Cardiac septum (tissue), 1 donor: ENCODE measurements at regions not wholly inside any gene's neighbourhood (a gene's known extent, or its start where the extent isn't known, plus 50 kb on each side); places are given as distances from the start of the nearest gene placed in this dataset.
"Not testable (repeated sequence)": the region's sequence is repeated elsewhere in the genome, so short reads cannot be mapped to it uniquely, and the experiment has no call there.

ENCODE experiments used
- DNase-seq: peaks from one replicate; pipeline ENCODE4 v3.0.0-alpha.2; 2020; ENCODE audit warnings: low spot score
- intact Hi-C: fragments of 100-400 bp; cut with DNase I; formaldehyde crosslinking; loops from one replicate; pipeline ENCODE4 v1.14.0; 2022
- donor health status: DM: no; HTN: no; CAD: no.

GRCh38 chr22:48497743-48498520 is 1329.7 kb downstream of the BRD1 start:
- intact Hi-C loops, DNase-seq: not testable (repeated sequence)

DNA sequence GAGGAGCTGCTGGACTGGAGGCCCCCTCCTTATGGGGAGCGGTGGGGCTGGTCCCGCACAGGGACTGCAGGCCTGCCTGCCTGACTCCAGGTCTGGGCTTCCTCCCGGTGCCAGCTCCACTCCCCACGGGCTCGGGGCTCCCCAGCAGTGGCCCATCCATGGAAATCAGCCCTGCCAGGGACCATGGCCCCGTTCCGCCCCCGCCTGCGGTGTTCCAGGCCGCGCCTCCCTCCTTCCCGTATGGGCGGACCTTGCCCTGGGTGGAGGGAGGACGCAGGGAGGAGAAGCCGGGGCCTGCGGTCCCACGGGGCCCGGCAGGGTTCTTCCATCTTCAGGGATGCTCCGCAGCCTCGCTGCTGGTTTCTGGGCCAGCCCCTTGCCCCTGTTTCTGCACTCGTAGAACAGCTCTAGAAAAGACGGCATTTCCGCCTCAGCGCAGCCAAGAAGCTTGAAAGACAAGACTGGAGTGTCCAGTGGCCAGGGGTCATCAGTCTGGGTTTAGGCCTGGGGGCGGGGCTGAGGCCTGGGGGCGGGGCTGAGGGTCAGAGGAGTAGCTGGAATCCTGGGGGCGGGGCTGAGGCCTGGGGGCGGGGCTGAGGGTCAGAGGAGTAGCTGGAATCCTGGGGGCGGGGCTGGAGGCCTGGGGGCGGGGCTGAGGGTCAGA is 1330.6 kb downstream of the BRD1 start:
- intact Hi-C loops, result no loop called here
- DNase-seq, result no peak

GRCh38 chr22:48496226-48496845 is 1331.3 kb downstream of the BRD1 start:
- DNase-seq, result no peak

GRCh38 chr22:48495751-48496080 is 1332.0 kb downstream of the BRD1 start:
- no peak for DNase-seq
- intact Hi-C loops, result no loop called here

More at GRCh38 chr22:48496226-48496845, 1331.3 kb downstream of the BRD1 start:
- intact Hi-C loops, result no loop called here

DNA sequence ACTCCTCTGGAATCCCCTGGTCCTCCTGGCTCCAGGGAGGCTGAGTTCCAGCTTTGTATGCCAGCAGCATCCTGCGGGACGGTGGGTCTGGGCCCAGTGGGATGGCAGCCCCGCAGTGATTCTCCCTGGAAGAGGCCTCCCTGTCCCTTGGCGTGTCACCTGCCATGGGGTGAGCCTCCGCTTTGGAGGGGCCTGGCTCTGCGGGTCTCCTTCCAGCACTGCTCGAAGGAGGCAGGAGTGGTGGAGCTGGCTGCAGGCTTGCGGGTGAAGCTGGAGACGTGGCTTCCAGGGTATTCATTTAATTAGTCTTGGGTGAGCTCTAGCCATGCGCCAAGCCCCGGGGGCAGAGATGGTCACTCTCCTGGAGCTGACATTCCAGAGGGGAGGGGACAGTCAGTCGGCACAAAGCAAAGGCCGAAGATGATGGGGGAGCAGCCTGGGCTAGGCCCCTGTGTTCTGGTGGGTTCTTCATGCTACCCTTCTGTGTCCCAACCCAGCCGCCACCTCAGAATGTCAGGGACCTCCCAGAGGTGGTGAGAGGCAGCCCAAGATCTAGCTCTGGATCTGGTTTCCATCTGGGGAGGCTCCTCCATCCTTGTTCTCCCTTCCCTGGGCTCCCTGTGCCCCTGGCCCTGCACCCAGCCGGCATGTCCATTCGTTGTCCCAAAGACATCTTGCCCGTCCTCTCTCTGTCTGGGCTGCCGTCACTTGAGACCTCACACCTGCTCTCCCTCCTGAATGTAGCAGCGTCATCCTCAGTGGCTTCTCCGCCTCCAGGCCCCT is 1332.5 kb downstream of the BRD1 start:
- DNase-seq, result no peak
- intact Hi-C loops, result no loop called here

GRCh38 chr22:48494256-48494967 is 1333.3 kb downstream of the BRD1 start:
- intact Hi-C loops, result no loop called here
- no peak for DNase-seq

- intact Hi-C loops, result no loop called here
- DNase-seq, result no peak
Observed at GRCh38 chr22:48493733-48494132, 1333.9 kb downstream of the BRD1 start.

DNA sequence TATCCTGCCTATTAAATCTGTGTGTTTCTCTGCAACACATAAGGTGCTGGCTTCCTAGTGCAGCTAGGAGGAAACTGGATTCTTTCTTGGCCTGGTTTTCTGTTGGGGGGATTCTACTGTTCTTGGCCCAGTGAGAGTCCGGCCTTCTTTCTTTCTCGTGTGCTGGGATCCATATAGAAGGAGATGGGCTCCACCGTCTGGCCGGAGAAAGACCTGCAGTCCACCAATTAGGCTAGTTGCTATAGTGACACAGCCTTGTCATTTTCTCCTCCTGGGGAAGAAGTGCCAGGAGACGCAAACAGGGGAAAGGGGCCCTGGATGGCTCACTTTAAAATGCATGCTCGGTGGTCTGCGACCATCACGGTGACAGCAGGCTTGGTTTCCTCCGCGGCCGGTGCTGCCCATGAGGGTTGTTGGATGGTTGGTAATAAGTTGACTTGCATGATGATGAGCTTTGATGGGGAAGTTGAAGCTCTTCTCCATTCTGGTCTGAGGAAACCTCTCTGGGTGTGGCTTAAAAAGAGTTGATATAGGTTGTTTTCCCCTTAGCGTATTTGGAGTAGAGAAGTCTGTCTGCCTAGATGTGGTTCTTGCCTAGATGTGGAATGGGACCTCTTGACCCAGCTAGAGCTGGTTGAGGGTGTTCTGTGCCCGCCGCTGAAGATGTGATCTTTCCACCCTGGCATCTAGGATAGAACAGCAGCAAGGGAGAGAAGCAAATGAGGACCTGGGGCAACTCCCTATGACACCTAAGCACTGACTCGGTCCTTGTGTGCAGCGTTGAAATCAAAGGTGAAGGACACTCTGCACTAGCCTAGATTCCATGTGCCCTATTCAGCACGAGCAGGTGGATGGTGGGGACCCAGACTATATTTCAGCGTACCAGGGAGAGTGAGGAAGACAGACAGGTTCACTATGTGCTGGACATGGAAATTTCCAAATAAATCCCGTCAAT is 1335.0 kb downstream of the BRD1 start:
- intact Hi-C loops, result no loop called here
- no peak for DNase-seq

- intact Hi-C loops, result no loop called here
- peak; percentile 38 for DNase-seq
Observed at GRCh38 chr22:48491451-48491941, 1336.2 kb downstream of the BRD1 start.

- peak; percentile 60 for DNase-seq
- intact Hi-C loops, result no loop called here
Observed at GRCh38 chr22:48490500-48491411, 1336.9 kb downstream of the BRD1 start.

DNA sequence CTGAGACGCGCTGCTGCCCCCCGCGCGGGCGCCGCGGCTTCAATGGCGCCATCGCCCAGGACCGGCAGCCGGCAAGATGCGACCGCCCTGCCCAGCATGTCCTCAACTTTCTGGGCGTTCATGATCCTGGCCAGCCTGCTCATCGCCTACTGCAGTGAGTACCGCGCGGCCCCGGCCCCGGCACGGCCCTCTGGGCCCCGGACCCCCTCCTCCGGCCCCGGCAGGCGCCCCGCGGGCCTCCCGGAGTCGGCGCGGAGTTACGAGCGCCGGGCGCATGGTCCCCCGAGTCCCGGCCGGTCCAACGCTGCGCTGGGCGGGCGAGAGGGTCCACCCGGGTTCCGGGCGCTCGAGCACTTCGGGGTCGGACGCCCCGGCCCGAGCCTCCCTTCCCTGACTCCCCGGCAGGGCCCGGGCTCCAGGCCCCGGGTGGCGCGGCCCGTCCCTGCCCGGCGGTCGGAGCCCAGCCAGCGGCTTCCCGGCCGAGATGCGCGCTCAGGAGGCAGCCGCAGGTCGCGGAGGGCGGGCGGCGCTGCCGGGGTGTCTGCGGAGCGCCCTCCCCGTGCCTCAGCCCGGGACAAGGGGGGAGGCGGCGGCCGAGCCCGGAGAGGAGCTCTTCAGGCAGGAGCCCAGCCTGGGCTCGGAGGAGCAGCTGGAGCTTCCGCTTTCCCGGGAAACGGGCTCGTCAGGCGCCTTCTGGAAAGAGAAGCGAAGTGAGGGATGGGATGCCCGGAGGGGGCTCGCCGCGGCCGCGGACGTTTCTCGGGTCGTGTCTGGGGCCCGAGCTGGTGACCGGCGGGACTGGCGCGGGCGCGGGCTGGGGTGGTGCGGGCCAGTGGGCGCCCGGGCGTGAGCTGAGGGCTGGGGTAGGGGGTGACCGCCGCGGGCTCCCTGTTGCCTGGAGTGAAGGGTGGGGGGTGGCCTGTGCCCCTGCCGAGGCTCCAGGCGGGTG is 1337.8 kb downstream of the BRD1 start:
- intact Hi-C loops, result loop anchor here (10.0 kb wide), 1 partner anchor 1925 kb away; no protein-coding TSS in a partner anchor
- DNase-seq, result peak; percentile 51

- peak; percentile 33 for DNase-seq
Observed at GRCh38 chr22:48488611-48489511, 1338.8 kb downstream of the BRD1 start.

DNA sequence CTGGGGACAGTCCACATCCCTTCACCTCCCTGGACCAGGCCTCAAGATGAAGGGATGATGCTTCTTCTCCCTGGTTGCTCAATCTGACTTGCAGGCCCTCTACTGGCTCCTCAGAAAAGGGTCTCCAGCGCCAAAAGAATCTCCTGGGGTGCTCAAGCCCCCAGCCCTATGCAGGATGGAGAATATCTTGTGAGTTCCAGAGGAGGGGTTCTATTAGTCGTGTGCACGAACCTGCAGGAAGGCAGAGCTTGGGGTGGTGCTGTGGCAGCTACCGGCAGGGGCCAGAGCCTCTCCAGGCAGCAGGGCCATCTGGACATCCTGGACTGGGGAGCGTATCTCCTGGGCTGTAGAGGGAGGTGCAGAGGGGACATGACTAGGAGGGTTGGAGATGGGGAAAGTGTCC is 1339.5 kb downstream of the BRD1 start:
- intact Hi-C loops, result loop anchor here (10.0 kb wide), 1 partner anchor 1923 kb away; no protein-coding TSS in a partner anchor
- peak; percentile 54 for DNase-seq

More at GRCh38 chr22:48488611-48489511, 1338.8 kb downstream of the BRD1 start:
- intact Hi-C loops, result loop anchor here (10.0 kb wide), 1 partner anchor 1924 kb away; no protein-coding TSS in a partner anchor

DNA sequence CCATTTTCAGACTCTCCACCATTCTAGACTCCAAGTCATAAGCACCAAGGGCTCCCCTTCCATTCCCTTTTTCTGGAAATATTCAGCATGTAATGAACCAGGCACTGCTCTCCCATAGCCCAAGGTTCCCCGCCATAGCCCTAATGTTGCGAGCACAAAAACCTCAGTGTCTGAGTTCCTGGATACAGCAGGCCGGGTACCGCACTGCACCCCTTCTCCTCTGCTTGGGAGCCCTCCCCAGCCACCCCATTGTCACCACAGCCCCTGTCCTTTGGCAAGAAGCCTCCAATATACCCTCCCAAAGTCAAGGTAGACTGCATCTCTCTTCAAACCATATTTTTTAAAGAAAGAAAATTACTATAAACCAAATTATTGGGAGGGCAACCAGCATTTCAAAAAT is 1341.1 kb downstream of the BRD1 start:
- intact Hi-C loops, result loop anchor here (10.0 kb wide), 1 partner anchor 1922 kb away; no protein-coding TSS in a partner anchor
- DNase-seq, result peak; percentile 43

GRCh38 chr22:48486134-48486532 is 1341.5 kb downstream of the BRD1 start:
- intact Hi-C loops, result loop anchor here (10.0 kb wide), 1 partner anchor 1921 kb away; no protein-coding TSS in a partner anchor
- DNase-seq, result peak; percentile 27
